SU-DHL-6 (cell line): ENCODE measurements at regions not wholly inside any gene's neighbourhood (a gene's known extent, or its start where the extent isn't known, plus 50 kb on each side); places are given as distances from the start of the nearest gene placed in this dataset.

Experiments
- EZH2phosphoT487 ChIP-seq: fragments of 200-600 bp; sonication (generic), shearing (Covaris generic); conservative IDR thresholded peaks from 2 replicates; pipeline ENCODE4 v1.6.1; 2018; ENCODE audit warnings: mild to moderate bottlenecking, antibody characterized with exemption, low read length, moderate library complexity, mixed read lengths
- TF ChIP-seq, protein P1 (sequence below): fragments of 200-600 bp; sonication (generic); IDR thresholded peaks from one replicate; pipeline ENCODE4 v1.5.1; 2017; ENCODE audit warnings: antibody characterized with exemption, mild to moderate bottlenecking, low read length, moderate library complexity; ENCODE audit not compliant: insufficient read depth, poor library complexity, severe bottlenecking

DNA sequence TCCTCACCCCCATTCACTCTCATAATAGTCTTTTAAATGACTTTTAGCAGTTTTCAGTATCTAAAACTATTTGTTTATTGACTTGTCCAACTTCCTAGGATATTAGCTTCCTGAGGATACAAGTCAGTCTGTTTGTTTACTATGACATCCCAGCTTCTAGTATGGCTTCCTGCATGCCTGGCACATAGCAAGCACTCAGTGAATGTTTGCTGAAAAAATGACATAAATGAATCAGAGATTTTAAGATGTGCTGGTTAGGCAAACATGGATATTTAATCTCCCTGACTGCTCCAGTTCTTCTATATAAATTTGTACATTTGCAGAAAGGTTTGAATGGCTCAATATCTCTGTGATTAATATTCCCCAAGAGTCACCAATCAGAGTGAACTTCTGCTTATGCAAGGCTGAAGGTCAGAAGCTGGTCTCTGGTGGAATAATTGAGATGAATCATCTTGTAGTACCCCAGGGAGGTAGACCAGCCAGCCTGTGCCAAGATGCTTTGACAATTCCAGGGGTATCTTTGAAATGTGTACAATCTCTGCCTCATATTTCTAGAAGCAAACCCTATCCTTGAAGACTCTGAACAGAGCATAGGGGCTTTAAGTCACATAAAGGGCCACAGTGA lies 219.0 kb upstream of the LMCD1 start:
- TF ChIP-seq, protein P1, sequence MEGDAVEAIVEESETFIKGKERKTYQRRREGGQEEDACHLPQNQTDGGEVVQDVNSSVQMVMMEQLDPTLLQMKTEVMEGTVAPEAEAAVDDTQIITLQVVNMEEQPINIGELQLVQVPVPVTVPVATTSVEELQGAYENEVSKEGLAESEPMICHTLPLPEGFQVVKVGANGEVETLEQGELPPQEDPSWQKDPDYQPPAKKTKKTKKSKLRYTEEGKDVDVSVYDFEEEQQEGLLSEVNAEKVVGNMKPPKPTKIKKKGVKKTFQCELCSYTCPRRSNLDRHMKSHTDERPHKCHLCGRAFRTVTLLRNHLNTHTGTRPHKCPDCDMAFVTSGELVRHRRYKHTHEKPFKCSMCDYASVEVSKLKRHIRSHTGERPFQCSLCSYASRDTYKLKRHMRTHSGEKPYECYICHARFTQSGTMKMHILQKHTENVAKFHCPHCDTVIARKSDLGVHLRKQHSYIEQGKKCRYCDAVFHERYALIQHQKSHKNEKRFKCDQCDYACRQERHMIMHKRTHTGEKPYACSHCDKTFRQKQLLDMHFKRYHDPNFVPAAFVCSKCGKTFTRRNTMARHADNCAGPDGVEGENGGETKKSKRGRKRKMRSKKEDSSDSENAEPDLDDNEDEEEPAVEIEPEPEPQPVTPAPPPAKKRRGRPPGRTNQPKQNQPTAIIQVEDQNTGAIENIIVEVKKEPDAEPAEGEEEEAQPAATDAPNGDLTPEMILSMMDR = no peak
- no peak for TF ChIP-seq EZH2phosphoT487
